Liver (tissue), 8 donors: ENCODE measurements at regions not wholly inside any gene's neighbourhood (a gene's known extent, or its start where the extent isn't known, plus 50 kb on each side); places are given as distances from the start of the nearest gene placed in this dataset.

Experiments used
- DNase-seq: peaks from one replicate; pipeline ENCODE4 v3.0.0-alpha.2; 2017; ENCODE audit warnings: low spot score
- H3K27ac ChIP-seq, 2 donors: one replicate each; pipeline ENCODE4 v1.7.0; 2013; ENCODE audit warnings: inconsistent platforms in 2 of 2, low read length in 2 of 2, control low read depth in 1 of 2, low read depth in 1 of 2, mild to moderate bottlenecking in 1 of 2
- H3K27me3 ChIP-seq, 4 donors: one replicate each; pipeline versions ENCODE4 v1.6.1 to v1.7.0; 2013; ENCODE audit warnings: low read length in 3 of 4, inconsistent platforms in 1 of 4, mild to moderate bottlenecking in 1 of 4, moderate library complexity in 1 of 4; ENCODE audit not compliant: control insufficient read depth in 4 of 4, insufficient read depth in 4 of 4
- H3K36me3 ChIP-seq, 4 donors: one replicate each; pipeline versions ENCODE4 v1.6.1 to v1.7.0; 2013; ENCODE audit warnings: low read length in 3 of 4, mild to moderate bottlenecking in 3 of 4, low read depth in 1 of 4, moderate library complexity in 1 of 4; ENCODE audit not compliant: control insufficient read depth in 4 of 4, insufficient read depth in 3 of 4
- H3K4me1 ChIP-seq, 4 donors: one replicate each; pipeline versions ENCODE4 v1.6.1 to v1.7.0; 2013; ENCODE audit warnings: low read length in 3 of 4, mild to moderate bottlenecking in 3 of 4, moderate library complexity in 1 of 4; ENCODE audit not compliant: control insufficient read depth in 4 of 4, insufficient read depth in 4 of 4
- H3K4me3 ChIP-seq, 3 donors: one replicate each; pipeline versions ENCODE4 v1.6.1 to v1.7.0; 2013; ENCODE audit warnings: low read length in 3 of 3, control low read depth in 1 of 3, low read depth in 1 of 3, mild to moderate bottlenecking in 1 of 3
- H3K9ac ChIP-seq, 2 donors: one replicate each; pipeline ENCODE4 v1.7.0; 2013; ENCODE audit warnings: low read length in 2 of 2, mild to moderate bottlenecking in 2 of 2, moderate library complexity in 2 of 2, control low read depth in 1 of 2, low read depth in 1 of 2
- H3K9me3 ChIP-seq, 4 donors: one replicate each; pipeline versions ENCODE4 v1.6.1 to v1.7.0; 2013; ENCODE audit warnings: low read length in 3 of 4; ENCODE audit not compliant: control insufficient read depth in 4 of 4
- CTCF ChIP-seq: fragments of 150-350 bp; IDR thresholded peaks from 2 replicates; pipeline ENCODE4 v1.5.1; 2017; ENCODE audit warnings: improper control_type of control experiment, low read depth, low read length; ENCODE audit not compliant: missing input control
- FOXA1 ChIP-seq: IDR thresholded peaks from 2 replicates; pipeline ENCODE4 v1.6.1; 2016; ENCODE audit warnings: antibody characterized with exemption
- FOXA2 ChIP-seq: IDR thresholded peaks from 2 replicates; pipeline ENCODE4 v1.6.1; 2016; ENCODE audit warnings: antibody characterized with exemption
- HNF4A ChIP-seq, 2 donors: conservative IDR thresholded peaks; 2 replicates each; pipeline ENCODE4 v1.6.1; 2016; ENCODE audit warnings: antibody characterized with exemption in 2 of 2, mild to moderate bottlenecking in 2 of 2
- HNF4G ChIP-seq: IDR thresholded peaks from 2 replicates; pipeline ENCODE4 v1.6.1; 2016; ENCODE audit warnings: antibody characterized with exemption
- JUND ChIP-seq, 2 donors: IDR thresholded peaks; 2 replicates each; pipeline ENCODE4 v1.6.1; 2016; ENCODE audit warnings: antibody characterized with exemption in 2 of 2
- NR2F2 ChIP-seq: IDR thresholded peaks from 2 replicates; pipeline ENCODE4 v1.6.1; 2016; ENCODE audit warnings: antibody characterized with exemption
- RAD21 ChIP-seq, 2 donors: IDR thresholded peaks; 2 replicates each; pipeline ENCODE4 v1.6.1; 2016; ENCODE audit warnings: antibody characterized with exemption in 2 of 2, mild to moderate bottlenecking in 2 of 2
- REST ChIP-seq: IDR thresholded peaks from 2 replicates; pipeline ENCODE4 v1.6.1; 2016; ENCODE audit warnings: antibody characterized with exemption, mild to moderate bottlenecking
- RXRA ChIP-seq, 2 donors: IDR thresholded peaks; 2 replicates each; pipeline ENCODE4 v1.6.1; 2017 to 2018; ENCODE audit warnings: antibody characterized with exemption in 2 of 2, mild to moderate bottlenecking in 1 of 2
- SP1 ChIP-seq: IDR thresholded peaks from 2 replicates; pipeline ENCODE4 v1.6.1; 2018; ENCODE audit warnings: antibody characterized with exemption, mild to moderate bottlenecking
- TAF1 ChIP-seq: conservative IDR thresholded peaks from 2 replicates; pipeline ENCODE4 v1.6.1; 2016; ENCODE audit warnings: antibody characterized with exemption, mild to moderate bottlenecking
- YY1 ChIP-seq: IDR thresholded peaks from 2 replicates; pipeline ENCODE4 v1.6.1; 2016; ENCODE audit warnings: antibody characterized with exemption, mild to moderate bottlenecking
- WGBS: extraction: QIAGEN DNeasy Blood & Tissue Kit; methylation state at CpG from one replicate; pipeline ENCODE4 v1.1.7; 2013; 5-methylcytosine and 5-hydroxymethylcytosine counted together
- TF ChIP-seq, protein P1 (sequence below): IDR thresholded peaks from 2 replicates; pipeline ENCODE4 v1.6.1; 2016; ENCODE audit warnings: antibody characterized with exemption
- donor health status: healthy.
- donor health status: healthy.
- donor health status: healthy.
- donor health status: healthy.
- donor health status: healthy.

DNA sequence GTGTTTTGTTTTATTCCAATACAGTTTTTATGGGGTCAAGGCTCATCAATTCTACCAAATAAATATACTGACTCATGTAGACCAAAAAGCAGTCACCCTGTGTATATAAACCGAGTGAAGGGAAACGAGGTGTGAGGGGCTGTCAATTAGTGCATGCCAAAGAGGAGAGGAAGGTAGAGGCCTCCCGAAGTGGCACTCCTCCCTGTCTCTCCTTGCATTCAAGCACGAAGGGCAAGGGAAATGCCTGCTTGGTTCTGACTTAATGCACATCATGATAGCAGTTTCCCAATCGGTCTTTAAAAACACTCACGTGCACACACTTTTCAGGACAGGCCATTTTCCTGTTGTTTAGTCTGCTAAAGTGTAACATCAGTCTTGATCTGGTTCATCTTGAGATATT lies 125.6 kb upstream of the SLCO6A1 start:
- Histone ChIP-seq H3K36me3 (no peaks in the 10 kb centered on the region), H3K4me1 (no peaks in the 10 kb centered on the region), H3K4me3 (no peak overlapping the region), H3K27me3 (peaks cover 0 to 4% (median 0%) of the 10 kb centered on the region in 4 donors), H3K9me3 (peaks cover 0 to 2% (median 0%) of the 10 kb centered on the region in 4 donors), H3K9ac (no peak overlapping the region), H3K27ac (no peak overlapping the region)
- no peak for DNase-seq
- TF ChIP-seq, protein P1, sequence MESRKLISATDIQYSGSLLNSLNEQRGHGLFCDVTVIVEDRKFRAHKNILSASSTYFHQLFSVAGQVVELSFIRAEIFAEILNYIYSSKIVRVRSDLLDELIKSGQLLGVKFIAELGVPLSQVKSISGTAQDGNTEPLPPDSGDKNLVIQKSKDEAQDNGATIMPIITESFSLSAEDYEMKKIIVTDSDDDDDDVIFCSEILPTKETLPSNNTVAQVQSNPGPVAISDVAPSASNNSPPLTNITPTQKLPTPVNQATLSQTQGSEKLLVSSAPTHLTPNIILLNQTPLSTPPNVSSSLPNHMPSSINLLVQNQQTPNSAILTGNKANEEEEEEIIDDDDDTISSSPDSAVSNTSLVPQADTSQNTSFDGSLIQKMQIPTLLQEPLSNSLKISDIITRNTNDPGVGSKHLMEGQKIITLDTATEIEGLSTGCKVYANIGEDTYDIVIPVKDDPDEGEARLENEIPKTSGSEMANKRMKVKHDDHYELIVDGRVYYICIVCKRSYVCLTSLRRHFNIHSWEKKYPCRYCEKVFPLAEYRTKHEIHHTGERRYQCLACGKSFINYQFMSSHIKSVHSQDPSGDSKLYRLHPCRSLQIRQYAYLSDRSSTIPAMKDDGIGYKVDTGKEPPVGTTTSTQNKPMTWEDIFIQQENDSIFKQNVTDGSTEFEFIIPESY = no peak
- TF ChIP-seq YY1 (no peak), JUND (IDR thresholded peaks at IDR 0.05) (no peak)
- 53% methylated on average over 6 of the region's 6 CpGs for WGBS

- Histone ChIP-seq H3K9ac (no peak overlapping the region), H3K9me3 (peaks cover 0 to 2% (median 0%) of the 10 kb centered on the region in 4 donors), H3K36me3 (no peaks in the 10 kb centered on the region), H3K4me1 (no peaks in the 10 kb centered on the region), H3K4me3 (no peak overlapping the region), H3K27ac (no peak overlapping the region), H3K27me3 (peaks cover 0 to 4% (median 0%) of the 10 kb centered on the region in 4 donors)
- DNase-seq = no peak
- TF ChIP-seq JUND (IDR thresholded peaks at IDR 0.05) (no peak), HNF4A (conservative IDR thresholded peaks at IDR 0.05) (no peak), CTCF (no peak), YY1 (no peak), RXRA (IDR thresholded peaks at IDR 0.05) (no peak), RAD21 (IDR thresholded peaks at IDR 0.05) (no peak), TAF1 (no peak), FOXA1 (no peak)
- TF ChIP-seq, protein P1 = no peak
These were observed 126.7 kb upstream of the SLCO6A1 start for GRCh38 chr5:102625468-102625867.

DNA sequence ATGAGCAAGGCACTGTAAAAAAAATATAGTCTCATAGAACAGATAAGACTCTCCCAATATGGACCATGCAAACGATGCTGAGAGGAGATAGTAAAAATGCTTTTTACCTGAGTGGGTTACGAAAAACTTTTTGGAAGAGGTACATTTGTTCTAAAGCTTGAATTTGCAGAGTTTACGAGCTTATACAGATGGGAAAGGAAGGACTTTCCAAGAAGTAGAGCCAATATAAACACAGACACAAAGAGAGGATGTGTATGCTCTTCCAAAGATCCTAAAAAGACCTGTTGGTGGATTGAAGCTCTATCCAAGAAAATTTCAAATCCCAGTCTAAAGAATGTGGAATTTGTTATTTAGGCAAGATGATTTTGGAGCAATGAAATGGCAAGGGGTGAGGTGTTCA lies 127.1 kb upstream of the SLCO6A1 start:
- H3K4me1 ChIP-seq = no peaks in the 10 kb centered on the region
- 65% methylated on average over 3 of the region's 3 CpGs for WGBS
- DNase-seq = no peak
- TF ChIP-seq FOXA1 = no peak
- no peak for TF ChIP-seq REST
- no peak for TF ChIP-seq HNF4G
- no peak for TF ChIP-seq NR2F2
- TF ChIP-seq CTCF = no peak
- TF ChIP-seq SP1 = no peak
- TF ChIP-seq, protein P1 = no peak
- TF ChIP-seq FOXA2 = no peak
- TF ChIP-seq RAD21 (IDR thresholded peaks at IDR 0.05) = no peak

More for the DNA sequence above, 127.1 kb upstream of the SLCO6A1 start:
- Histone ChIP-seq H3K27me3 (peaks cover 0 to 4% (median 0%) of the 10 kb centered on the region in 4 donors), H3K9me3 (peaks cover 0 to 2% (median 0%) of the 10 kb centered on the region in 4 donors), H3K4me3 (no peak overlapping the region), H3K27ac (no peak overlapping the region), H3K9ac (no peak overlapping the region), H3K36me3 (no peaks in the 10 kb centered on the region)
